Neural cell (in vitro differentiated cells): ENCODE measurements at regions not wholly inside any gene's neighbourhood (a gene's known extent, or its start where the extent isn't known, plus 50 kb on each side); places are given as distances from the start of the nearest gene placed in this dataset.

Experiments
- CTCF ChIP-seq: fragments of 450-650 bp; IDR thresholded peaks from 2 replicates; pipeline ENCODE4 v1.5.1; 2014; ENCODE audit warnings: antibody characterized with exemption, mild to moderate bottlenecking, moderate library complexity; ENCODE audit not compliant: poor library complexity, severe bottlenecking
- EZH2 ChIP-seq: fragments of 200-600, 300-800 bp; shearing (Covaris generic), sonication (generic); IDR thresholded peaks from 2 replicates; pipeline ENCODE4 v1.6.1; 2014; ENCODE audit warnings: antibody characterized with exemption, low read length, borderline replicate concordance, mild to moderate bottlenecking; ENCODE audit not compliant: insufficient read depth, poor library complexity, severe bottlenecking
- MXI1 ChIP-seq: fragments of 450-650 bp; conservative IDR thresholded peaks from 2 replicates; pipeline ENCODE4 v1.6.1; 2014; ENCODE audit warnings: antibody characterized with exemption, mild to moderate bottlenecking; ENCODE audit not compliant: poor library complexity, severe bottlenecking
- RAD21 ChIP-seq: fragments of 450-650 bp; conservative IDR thresholded peaks from 2 replicates; pipeline ENCODE4 v1.6.1; 2014; ENCODE audit warnings: antibody characterized with exemption, mild to moderate bottlenecking, moderate library complexity
- REST ChIP-seq: IDR thresholded peaks from 2 replicates; pipeline ENCODE4 v1.6.1; 2012; ENCODE audit warnings: borderline replicate concordance

GRCh38 chr2:211014376-211014775, 458.0 kb downstream of the CPS1 start:
- no peak for TF ChIP-seq CTCF
- no peak for TF ChIP-seq MXI1
- no peak for TF ChIP-seq EZH2
- no peak for TF ChIP-seq REST
- no peak for TF ChIP-seq RAD21
